ENCODE measurements at regions not wholly inside any gene's neighbourhood (a gene's known extent, or its start where the extent isn't known, plus 50 kb on each side); places are given as distances from the start of the nearest gene placed in this dataset.

DNA sequence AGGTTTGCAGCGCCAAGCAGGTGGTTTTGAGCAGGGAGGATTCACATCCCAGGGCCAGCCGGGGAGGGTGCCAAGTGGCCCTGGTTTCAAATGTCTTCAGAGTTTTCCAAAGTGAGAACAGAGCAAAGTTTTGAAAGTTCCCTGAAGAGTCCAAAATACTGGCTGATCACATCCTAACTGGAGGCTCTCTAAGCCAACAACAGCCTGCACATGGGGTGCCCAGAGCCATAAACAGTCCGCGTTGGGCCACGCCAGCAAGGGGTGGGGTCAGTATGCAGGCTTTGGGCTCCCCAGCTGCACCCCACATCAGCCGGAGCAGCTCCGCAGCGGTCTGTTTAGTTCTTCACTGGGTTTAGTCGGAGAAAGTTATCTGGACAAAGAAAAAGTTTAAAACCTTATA lies 150.9 kb downstream of the C16orf95 start:
- peaks cover 0 to 3% (median 1%) of the 10 kb centered on the region in 4 donors for H3K4me1 ChIP-seq (ENCODE audit: control insufficient read depth in 4 of 4, insufficient read depth in 4 of 4, low read length in 3 of 4)
- no peak for TF ChIP-seq RXRA (IDR thresholded peaks at IDR 0.05)
- no peak for TF ChIP-seq EGR1 (IDR thresholded peaks at IDR 0.05; ENCODE audit: low read depth in 2 of 2)
- no peak for TF ChIP-seq YY1 (IDR thresholded peaks at IDR 0.05)
- TF ChIP-seq JUND (IDR thresholded peaks at IDR 0.05): no peak
- TF ChIP-seq HNF4G (IDR thresholded peaks at IDR 0.05): no peak
- TF ChIP-seq SP1 (IDR thresholded peaks at IDR 0.05): no peak
- no peak for TF ChIP-seq RAD21 (IDR thresholded peaks at IDR 0.05)
- TF ChIP-seq, protein P1, sequence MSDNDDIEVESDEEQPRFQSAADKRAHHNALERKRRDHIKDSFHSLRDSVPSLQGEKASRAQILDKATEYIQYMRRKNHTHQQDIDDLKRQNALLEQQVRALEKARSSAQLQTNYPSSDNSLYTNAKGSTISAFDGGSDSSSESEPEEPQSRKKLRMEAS (IDR thresholded peaks at IDR 0.05): no peak
- TF ChIP-seq, protein P2, sequence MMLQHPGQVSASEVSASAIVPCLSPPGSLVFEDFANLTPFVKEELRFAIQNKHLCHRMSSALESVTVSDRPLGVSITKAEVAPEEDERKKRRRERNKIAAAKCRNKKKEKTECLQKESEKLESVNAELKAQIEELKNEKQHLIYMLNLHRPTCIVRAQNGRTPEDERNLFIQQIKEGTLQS (IDR thresholded peaks at IDR 0.05): no peak
- TF ChIP-seq, protein P3, sequence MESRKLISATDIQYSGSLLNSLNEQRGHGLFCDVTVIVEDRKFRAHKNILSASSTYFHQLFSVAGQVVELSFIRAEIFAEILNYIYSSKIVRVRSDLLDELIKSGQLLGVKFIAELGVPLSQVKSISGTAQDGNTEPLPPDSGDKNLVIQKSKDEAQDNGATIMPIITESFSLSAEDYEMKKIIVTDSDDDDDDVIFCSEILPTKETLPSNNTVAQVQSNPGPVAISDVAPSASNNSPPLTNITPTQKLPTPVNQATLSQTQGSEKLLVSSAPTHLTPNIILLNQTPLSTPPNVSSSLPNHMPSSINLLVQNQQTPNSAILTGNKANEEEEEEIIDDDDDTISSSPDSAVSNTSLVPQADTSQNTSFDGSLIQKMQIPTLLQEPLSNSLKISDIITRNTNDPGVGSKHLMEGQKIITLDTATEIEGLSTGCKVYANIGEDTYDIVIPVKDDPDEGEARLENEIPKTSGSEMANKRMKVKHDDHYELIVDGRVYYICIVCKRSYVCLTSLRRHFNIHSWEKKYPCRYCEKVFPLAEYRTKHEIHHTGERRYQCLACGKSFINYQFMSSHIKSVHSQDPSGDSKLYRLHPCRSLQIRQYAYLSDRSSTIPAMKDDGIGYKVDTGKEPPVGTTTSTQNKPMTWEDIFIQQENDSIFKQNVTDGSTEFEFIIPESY (IDR thresholded peaks at IDR 0.05): no peak
- no peak for TF ChIP-seq TAF1 (conservative IDR thresholded peaks at IDR 0.05)
- TF ChIP-seq, protein P4, sequence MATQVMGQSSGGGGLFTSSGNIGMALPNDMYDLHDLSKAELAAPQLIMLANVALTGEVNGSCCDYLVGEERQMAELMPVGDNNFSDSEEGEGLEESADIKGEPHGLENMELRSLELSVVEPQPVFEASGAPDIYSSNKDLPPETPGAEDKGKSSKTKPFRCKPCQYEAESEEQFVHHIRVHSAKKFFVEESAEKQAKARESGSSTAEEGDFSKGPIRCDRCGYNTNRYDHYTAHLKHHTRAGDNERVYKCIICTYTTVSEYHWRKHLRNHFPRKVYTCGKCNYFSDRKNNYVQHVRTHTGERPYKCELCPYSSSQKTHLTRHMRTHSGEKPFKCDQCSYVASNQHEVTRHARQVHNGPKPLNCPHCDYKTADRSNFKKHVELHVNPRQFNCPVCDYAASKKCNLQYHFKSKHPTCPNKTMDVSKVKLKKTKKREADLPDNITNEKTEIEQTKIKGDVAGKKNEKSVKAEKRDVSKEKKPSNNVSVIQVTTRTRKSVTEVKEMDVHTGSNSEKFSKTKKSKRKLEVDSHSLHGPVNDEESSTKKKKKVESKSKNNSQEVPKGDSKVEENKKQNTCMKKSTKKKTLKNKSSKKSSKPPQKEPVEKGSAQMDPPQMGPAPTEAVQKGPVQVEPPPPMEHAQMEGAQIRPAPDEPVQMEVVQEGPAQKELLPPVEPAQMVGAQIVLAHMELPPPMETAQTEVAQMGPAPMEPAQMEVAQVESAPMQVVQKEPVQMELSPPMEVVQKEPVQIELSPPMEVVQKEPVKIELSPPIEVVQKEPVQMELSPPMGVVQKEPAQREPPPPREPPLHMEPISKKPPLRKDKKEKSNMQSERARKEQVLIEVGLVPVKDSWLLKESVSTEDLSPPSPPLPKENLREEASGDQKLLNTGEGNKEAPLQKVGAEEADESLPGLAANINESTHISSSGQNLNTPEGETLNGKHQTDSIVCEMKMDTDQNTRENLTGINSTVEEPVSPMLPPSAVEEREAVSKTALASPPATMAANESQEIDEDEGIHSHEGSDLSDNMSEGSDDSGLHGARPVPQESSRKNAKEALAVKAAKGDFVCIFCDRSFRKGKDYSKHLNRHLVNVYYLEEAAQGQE (IDR thresholded peaks at IDR 0.05): no peak
- no peak for TF ChIP-seq FOXA1 (IDR thresholded peaks at IDR 0.05)
- no peak for TF ChIP-seq NR2F2 (IDR thresholded peaks at IDR 0.05)
- TF ChIP-seq, protein P5, sequence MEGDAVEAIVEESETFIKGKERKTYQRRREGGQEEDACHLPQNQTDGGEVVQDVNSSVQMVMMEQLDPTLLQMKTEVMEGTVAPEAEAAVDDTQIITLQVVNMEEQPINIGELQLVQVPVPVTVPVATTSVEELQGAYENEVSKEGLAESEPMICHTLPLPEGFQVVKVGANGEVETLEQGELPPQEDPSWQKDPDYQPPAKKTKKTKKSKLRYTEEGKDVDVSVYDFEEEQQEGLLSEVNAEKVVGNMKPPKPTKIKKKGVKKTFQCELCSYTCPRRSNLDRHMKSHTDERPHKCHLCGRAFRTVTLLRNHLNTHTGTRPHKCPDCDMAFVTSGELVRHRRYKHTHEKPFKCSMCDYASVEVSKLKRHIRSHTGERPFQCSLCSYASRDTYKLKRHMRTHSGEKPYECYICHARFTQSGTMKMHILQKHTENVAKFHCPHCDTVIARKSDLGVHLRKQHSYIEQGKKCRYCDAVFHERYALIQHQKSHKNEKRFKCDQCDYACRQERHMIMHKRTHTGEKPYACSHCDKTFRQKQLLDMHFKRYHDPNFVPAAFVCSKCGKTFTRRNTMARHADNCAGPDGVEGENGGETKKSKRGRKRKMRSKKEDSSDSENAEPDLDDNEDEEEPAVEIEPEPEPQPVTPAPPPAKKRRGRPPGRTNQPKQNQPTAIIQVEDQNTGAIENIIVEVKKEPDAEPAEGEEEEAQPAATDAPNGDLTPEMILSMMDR (IDR thresholded peaks at IDR 0.05; ENCODE audit: low read depth, low read length, missing input control): no peak
- TF ChIP-seq HNF4A (conservative IDR thresholded peaks at IDR 0.05): no peak
- no peak for TF ChIP-seq FOXA2 (IDR thresholded peaks at IDR 0.05)
- TF ChIP-seq GABPA (IDR thresholded peaks at IDR 0.05 in 1 of 2, conservative IDR thresholded peaks at IDR 0.05 in 1 of 2): no peak
- 89% methylated on average over 9 of the region's 9 CpGs for WGBS
- H3K4me3 ChIP-seq (ENCODE audit: low read depth in 1 of 3, low read length in 3 of 3): no peak overlapping the region
- no peaks in the 10 kb centered on the region for H3K27me3 ChIP-seq (ENCODE audit: control insufficient read depth in 4 of 4, insufficient read depth in 4 of 4, low read length in 3 of 4)
- H3K36me3 ChIP-seq (ENCODE audit: control insufficient read depth in 4 of 4, insufficient read depth in 3 of 4, low read depth in 1 of 4, low read length in 3 of 4): no peaks in the 10 kb centered on the region
- DNase-seq (ENCODE audit: low spot score): no peak
- H3K27ac ChIP-seq (ENCODE audit: low read depth in 1 of 2, low read length in 2 of 2): no peak overlapping the region
- H3K9me3 ChIP-seq (ENCODE audit: control insufficient read depth in 4 of 4, low read length in 3 of 4): no peaks in the 10 kb centered on the region
- H3K9ac ChIP-seq (ENCODE audit: low read depth in 1 of 2, low read length in 2 of 2): no peak overlapping the region

Data from liver (tissue), 8 donors.